GM19438 (cell line): ENCODE measurements at regions not wholly inside any gene's neighbourhood (a gene's known extent, or its start where the extent isn't known, plus 50 kb on each side); places are given as distances from the start of the nearest gene placed in this dataset.
A peak's percentile ranks its signal among the peaks of the same experiment; 100 is the strongest.

Experiments
- ATAC-seq: cut with Tn5 transposase; IDR thresholded peaks from one replicate; pipeline ENCODE4 v1.9.1; 2021; ENCODE audit warnings: low read depth; ENCODE audit not compliant: unreplicated experiment

GRCh38 chr6:77403424-77403823 is 59.9 kb downstream of the HTR1B start:
- ATAC-seq, result no peak

GRCh38 chr6:77401231-77401630 is 62.1 kb downstream of the HTR1B start:
- no peak for ATAC-seq

DNA sequence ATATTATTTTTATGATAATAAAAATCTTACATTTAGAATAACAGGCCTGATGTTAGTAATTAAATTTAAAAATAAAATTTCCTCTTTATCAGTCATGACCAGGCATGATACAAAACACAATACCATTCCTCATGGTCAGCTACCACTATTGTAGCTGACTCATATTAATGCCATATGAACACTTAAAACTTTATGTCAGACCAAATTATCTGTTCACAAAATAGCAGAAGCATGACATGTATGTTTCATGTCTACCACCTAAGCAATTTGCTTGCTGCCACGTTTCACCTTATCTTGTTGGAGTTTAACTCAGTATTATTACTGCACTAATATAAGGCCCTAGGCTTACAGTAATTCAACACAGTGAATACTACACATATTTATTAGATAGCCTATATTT is 65.7 kb downstream of the HTR1B start:
- ATAC-seq, result no peak

DNA sequence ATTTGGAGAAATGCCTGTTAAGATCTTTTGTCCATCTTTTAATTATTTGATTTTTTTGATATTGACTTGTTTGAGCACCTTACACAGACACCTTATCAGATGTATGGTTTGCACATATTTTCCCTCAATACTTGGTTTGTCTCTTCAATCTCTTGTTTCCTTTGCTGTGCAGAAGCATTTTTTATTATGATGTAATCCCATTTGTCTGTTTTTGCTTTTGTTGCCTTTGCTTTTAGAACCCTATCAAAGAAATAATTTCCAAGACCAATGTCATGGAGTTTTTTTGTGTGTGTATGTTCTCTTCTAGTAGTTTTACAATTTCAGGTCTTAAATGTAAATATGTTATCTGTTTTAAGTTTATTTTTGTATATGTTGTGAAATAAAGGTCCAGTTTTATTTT is 73.9 kb downstream of the HTR1B start:
- ATAC-seq, result no peak

GRCh38 chr6:77383026-77383425 is 80.3 kb downstream of the HTR1B start:
- ATAC-seq, result no peak

DNA sequence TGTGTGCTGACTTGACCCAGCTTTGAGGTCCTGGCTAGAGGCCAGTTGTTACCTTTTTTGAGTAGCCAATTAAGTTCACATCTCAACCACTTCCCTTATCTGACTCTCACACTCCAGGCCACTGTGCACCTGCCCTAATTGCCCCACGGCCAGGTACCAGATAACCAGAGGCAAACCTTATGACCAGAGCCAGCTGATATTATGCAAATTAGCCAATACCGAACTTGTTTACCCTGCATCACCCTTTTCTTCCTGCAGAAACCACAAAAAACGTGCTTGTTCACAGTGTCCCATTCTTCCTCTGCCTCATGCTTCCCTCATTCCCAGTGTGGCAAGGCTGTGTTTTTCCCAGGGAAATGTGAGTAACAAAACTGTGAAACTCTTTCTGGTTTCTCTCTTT is 89.3 kb downstream of the HTR1B start:
- no peak for ATAC-seq

- ATAC-seq, result no peak
Measured at GRCh38 chr6:77371748-77372147, 91.5 kb downstream of the HTR1B start.

- ATAC-seq, result peak; percentile 68
Measured at GRCh38 chr6:77368660-77369313, 94.5 kb downstream of the HTR1B start.

DNA sequence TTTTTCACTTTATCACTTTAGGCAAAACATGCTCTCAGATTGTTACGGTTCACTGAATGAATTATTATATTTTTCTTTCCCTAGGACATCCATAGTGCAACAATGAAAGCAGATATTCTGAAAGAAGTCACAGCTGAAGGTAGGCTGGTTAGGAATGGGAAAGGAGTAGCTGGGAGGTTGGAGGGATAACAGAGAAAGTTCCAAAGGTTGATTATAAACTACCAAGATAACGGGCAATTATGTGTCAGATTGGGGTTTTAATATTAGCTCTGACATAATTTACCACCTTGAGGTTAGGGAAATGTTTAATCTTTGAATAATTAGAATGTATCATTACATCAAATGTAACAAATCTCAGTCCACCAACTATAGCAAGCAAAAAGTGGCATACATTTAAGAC is 96.5 kb downstream of the HTR1B start:
- ATAC-seq, result no peak

GRCh38 chr6:77363702-77364101 is 99.6 kb downstream of the HTR1B start:
- no peak for ATAC-seq

GRCh38 chr6:77362055-77362454 is 101.2 kb downstream of the HTR1B start:
- ATAC-seq, result no peak

- no peak for ATAC-seq
Measured at GRCh38 chr6:77361018-77361417, 102.3 kb downstream of the HTR1B start.

GRCh38 chr6:77356821-77357220 is 106.5 kb downstream of the HTR1B start:
- ATAC-seq, result no peak

- ATAC-seq, result no peak
Measured at GRCh38 chr6:77354581-77354980, 108.7 kb downstream of the HTR1B start.

DNA sequence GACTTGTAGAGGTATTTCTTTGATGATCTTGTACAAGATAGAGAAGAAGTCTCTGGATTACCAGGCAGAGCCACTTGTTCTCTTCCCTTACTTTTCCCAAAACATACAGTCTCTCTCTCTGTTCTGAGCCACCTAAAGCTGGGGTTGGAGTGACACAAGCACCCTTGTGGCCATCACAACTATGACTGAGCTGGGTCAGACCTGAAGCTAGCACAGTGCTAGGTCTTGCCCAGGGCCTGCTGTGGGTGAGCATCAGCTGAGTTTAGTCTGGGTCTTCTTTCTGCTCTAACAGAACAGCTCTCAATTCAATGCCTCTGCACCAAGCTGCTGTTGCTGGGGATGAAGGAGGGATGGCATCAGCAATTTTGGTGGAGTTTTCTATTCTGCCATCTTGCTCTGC is 110.2 kb downstream of the HTR1B start:
- ATAC-seq, result no peak

DNA sequence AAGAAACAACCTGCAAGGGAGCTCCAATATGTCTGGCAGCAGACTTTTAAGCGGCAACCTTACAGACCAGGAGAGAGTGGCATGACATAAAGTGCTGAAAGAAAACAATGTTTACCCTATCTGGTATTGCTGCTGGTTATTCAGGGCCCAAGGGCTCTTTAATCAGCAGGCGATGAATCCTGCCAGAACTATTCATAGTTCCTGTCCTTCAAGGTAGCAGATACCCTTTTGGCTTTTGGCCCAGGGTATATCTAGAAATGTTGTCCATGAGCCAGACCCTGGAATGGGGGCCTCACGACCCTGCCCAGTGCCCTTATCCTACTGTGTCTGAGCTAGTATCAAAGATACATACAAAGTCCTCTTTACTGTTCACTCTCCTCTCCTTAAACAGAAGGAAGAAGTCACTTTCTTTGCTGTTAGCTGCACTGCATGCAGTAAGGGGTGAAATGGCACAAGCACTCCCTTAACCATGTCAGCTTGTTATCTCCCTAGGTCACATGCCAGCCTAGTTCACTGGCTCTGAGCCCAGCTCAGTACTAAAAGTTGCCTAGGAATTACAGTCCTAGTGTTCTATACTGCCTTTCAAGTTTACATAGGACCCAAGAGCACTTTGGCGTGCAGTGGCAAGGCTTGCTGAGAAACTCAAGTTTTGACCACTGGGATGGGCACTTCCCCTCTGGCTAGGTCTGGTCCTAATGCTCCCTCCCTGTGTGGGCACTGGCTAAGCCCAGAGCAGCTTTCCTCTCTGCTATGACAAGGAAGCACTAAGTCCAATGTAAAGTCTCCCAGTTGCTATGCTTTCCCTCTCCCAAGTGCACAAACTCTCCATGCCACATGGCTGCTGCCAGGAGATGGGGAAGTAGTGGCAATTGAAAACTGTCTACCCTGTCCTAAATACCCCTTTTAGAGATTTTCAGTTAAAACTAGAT is 122.0 kb downstream of the HTR1B start:
- no peak for ATAC-seq

DNA sequence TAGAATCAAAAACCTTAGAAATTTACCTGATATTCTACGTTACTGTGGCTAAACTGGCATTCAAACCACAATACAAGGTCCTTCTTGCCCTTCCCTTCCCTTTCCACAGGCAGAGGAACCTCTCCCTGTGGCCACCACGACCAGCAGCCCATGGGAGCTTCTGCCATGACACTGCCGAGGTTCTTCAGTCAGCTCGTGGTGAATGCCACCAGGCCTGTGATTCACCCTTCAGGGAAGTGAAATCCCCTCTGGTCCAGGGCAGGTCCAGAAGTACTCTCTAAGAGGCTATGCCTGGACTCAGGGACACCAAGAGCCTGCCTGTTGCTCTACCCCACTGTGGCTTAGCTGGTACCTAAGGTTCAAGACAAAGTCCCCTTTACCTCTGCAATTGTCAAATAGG is 123.0 kb downstream of the HTR1B start:
- ATAC-seq, result no peak

- ATAC-seq, result no peak
Measured at GRCh38 chr6:77339926-77340325, 123.4 kb downstream of the HTR1B start.

- ATAC-seq, result no peak
Measured at GRCh38 chr6:77337392-77337791, 125.9 kb downstream of the HTR1B start.

GRCh38 chr6:77334093-77334492 is 129.2 kb downstream of the HTR1B start:
- no peak for ATAC-seq

GRCh38 chr6:77332915-77333623 is 130.2 kb downstream of the HTR1B start:
- no peak for ATAC-seq
